ENCODE measurements at regions not wholly inside any gene's neighbourhood (a gene's known extent, or its start where the extent isn't known, plus 50 kb on each side); places are given as distances from the start of the nearest gene placed in this dataset.
A peak's percentile ranks its signal among the peaks of the same experiment; 100 is the strongest.

DNA sequence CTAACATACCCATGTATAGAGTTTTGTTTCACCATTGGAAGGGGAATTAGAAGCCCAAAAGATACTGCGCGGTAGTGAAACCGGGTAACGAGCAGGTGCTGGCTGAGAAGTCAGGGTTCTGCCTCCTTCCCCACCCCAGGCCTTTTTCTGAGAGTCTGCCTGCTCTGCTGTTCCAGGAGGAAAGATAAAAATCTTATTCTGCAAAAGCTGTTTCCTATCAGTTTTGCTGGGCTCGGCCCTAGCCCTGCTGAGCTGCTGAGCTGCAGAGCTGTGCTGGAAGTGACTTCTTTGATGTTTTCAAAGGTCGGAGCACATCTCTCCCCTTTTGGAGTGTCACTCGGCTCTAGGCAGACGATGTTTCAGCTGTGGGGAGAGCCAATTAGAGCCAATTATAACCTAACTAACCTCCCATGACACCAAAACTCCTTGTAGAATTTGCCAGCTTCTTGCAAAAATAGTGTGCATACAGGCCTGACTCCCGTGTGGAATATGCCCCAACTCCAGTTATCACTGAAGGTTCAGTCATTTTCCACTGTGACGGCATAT is 59.4 kb downstream of the SPATA19 start:
- TF ChIP-seq GATA2 (IDR thresholded peaks at IDR 0.05; ENCODE audit: low read depth, low read length) (peak; percentile 88), GATA3 (IDR thresholded peaks at IDR 0.05; ENCODE audit: low read depth, low read length) (no peak)
